ENCODE measurements at regions not wholly inside any gene's neighbourhood (a gene's known extent, or its start where the extent isn't known, plus 50 kb on each side); places are given as distances from the start of the nearest gene placed in this dataset.
A peak's percentile ranks its signal among the peaks of the same experiment; 100 is the strongest.
"Not testable (repeated sequence)": the region's sequence is repeated elsewhere in the genome, so short reads cannot be mapped to it uniquely, and the experiment has no call there.

DNA sequence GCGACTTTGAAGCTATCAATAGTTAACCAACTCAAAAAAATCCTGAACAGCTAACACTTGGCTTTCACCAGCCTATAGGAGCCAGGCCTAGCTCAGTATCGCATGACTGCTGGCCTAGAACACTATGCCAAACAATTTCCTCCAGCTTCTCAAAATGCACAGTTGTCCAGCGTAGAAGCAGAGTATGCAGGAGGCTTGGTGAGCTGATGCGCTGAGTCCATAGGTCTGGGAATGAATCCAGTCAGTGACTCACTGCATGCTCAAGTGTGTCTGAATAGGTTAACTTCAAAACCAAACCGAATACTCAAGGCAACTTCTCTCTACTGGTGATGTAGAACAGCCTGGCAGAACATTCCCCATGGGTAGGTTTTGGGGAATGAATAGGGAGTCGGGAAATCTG lies 201.8 kb upstream of the IRF2BP2 start:
- H3K36me3 Mint-ChIP-seq; H3K4me3 Mint-ChIP-seq; intact Hi-C loops (cut with micrococcal nuclease): not testable (repeated sequence)

GRCh38 chr1:234810726-234811125 lies 200.7 kb upstream of the IRF2BP2 start:
- DNase-seq; H4K20me1 ChIP-seq (ENCODE audit: insufficient read depth, low read length); H2AFZ ChIP-seq (ENCODE audit: insufficient read depth, low read depth, low read length, poor library complexity, severe bottlenecking); H3K27me3 ChIP-seq (ENCODE audit: control insufficient read depth in 2 of 2, insufficient read depth in 2 of 2, low read length in 2 of 2); H3K9me3 ChIP-seq (replicated peaks in 1 of 2; ENCODE audit: control insufficient read depth in 1 of 2, insufficient read depth in 1 of 2, low read length in 2 of 2); intact Hi-C loops (cut with micrococcal nuclease); H3K4me2 ChIP-seq (replicated peaks; ENCODE audit: extremely low read depth, low read length, poor library complexity, severe bottlenecking); H3K27me3 Mint-ChIP-seq (ENCODE audit: low read depth in 3 of 3); H3K4me3 Mint-ChIP-seq; H3K9me3 Mint-ChIP-seq; H3K79me2 ChIP-seq (ENCODE audit: insufficient read depth, low read length); H3K36me3 ChIP-seq (replicated peaks in 1 of 2; ENCODE audit: control insufficient read depth in 1 of 2, insufficient read depth in 2 of 2, low read length in 2 of 2); H3K36me3 Mint-ChIP-seq; H3K9ac ChIP-seq (ENCODE audit: insufficient read depth, low read length, poor library complexity, severe bottlenecking); H3K27ac ChIP-seq (ENCODE audit: low read depth in 1 of 2, low read length in 2 of 2); H3K4me3 ChIP-seq (replicated peaks in 1 of 3; ENCODE audit: low read depth in 2 of 3, low read length in 3 of 3): not testable (repeated sequence)
- peak overlapping the region in 5 of 7 donors; percentile 50 to 86 (median 73) for H3K27ac Mint-ChIP-seq
- no CpG with 5 or more reads among the region's 4 CpGs for WGBS (ENCODE audit: insufficient coverage)
- H3K4me1 ChIP-seq (ENCODE audit: control insufficient read depth in 1 of 2, insufficient read depth in 2 of 2, low read length in 2 of 2), result peaks cover 10 to 24% of the 10 kb centered on the region in 2 donors
- H3K4me1 Mint-ChIP-seq, result peaks cover 19% of the 10 kb centered on the region

More for the DNA sequence above, 201.8 kb upstream of the IRF2BP2 start:
- peaks cover 10 to 24% of the 10 kb centered on the region in 2 donors for H3K4me1 ChIP-seq (ENCODE audit: control insufficient read depth in 1 of 2, insufficient read depth in 2 of 2, low read length in 2 of 2)
- peak overlapping the region in 1 of 7 donors; percentile 65 for H3K27ac Mint-ChIP-seq
- not testable (repeated sequence) for H3K4me2 ChIP-seq (replicated peaks; ENCODE audit: extremely low read depth, low read length, poor library complexity, severe bottlenecking); H4K20me1 ChIP-seq (ENCODE audit: insufficient read depth, low read length); H3K9me3 ChIP-seq (replicated peaks in 1 of 2; ENCODE audit: control insufficient read depth in 1 of 2, insufficient read depth in 1 of 2, low read length in 2 of 2); H3K79me2 ChIP-seq (ENCODE audit: insufficient read depth, low read length); H3K4me3 ChIP-seq (replicated peaks in 1 of 3; ENCODE audit: low read depth in 2 of 3, low read length in 3 of 3); H3K9ac ChIP-seq (ENCODE audit: insufficient read depth, low read length, poor library complexity, severe bottlenecking); H3K27me3 Mint-ChIP-seq (ENCODE audit: low read depth in 3 of 3); H3K36me3 ChIP-seq (replicated peaks in 1 of 2; ENCODE audit: control insufficient read depth in 1 of 2, insufficient read depth in 2 of 2, low read length in 2 of 2); H2AFZ ChIP-seq (ENCODE audit: insufficient read depth, low read depth, low read length, poor library complexity, severe bottlenecking); H3K27me3 ChIP-seq (ENCODE audit: control insufficient read depth in 2 of 2, insufficient read depth in 2 of 2, low read length in 2 of 2); H3K9me3 Mint-ChIP-seq; H3K27ac ChIP-seq (ENCODE audit: low read depth in 1 of 2, low read length in 2 of 2)
- no CpG with 5 or more reads among the region's 6 CpGs for WGBS (ENCODE audit: insufficient coverage)
- H3K4me1 Mint-ChIP-seq, result peaks cover 19% of the 10 kb centered on the region
- peak in 2 of 3 donors; percentile 19 to 36 for DNase-seq

DNA sequence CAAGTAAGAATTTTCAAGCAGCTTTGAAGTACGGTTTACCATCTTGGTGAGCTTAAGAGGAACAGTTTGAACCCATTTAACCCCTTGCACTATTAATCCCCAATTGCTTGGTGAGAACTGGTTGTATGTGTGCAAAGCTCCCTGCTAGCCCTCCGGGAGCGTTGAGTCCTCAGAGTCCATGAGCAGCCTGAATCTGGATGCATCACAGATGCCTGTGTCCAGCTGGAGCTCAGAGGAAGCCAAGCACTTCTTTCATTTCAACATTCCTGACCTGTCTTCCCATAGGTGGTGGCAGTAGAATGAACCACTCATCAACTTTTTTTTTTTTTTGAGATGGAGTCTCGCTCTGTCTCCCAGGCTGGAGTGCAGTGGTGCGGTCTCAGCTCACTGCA lies 199.9 kb upstream of the IRF2BP2 start:
- H3K27ac Mint-ChIP-seq; H3K4me3 ChIP-seq (replicated peaks in 1 of 3; ENCODE audit: low read depth in 2 of 3, low read length in 3 of 3); H3K36me3 Mint-ChIP-seq; H4K20me1 ChIP-seq (ENCODE audit: insufficient read depth, low read length); intact Hi-C loops (cut with micrococcal nuclease); H3K27ac ChIP-seq (ENCODE audit: low read depth in 1 of 2, low read length in 2 of 2); H3K27me3 Mint-ChIP-seq (ENCODE audit: low read depth in 3 of 3); H3K4me3 Mint-ChIP-seq; H3K27me3 ChIP-seq (ENCODE audit: control insufficient read depth in 2 of 2, insufficient read depth in 2 of 2, low read length in 2 of 2); H2AFZ ChIP-seq (ENCODE audit: insufficient read depth, low read depth, low read length, poor library complexity, severe bottlenecking); DNase-seq; H3K36me3 ChIP-seq (replicated peaks in 1 of 2; ENCODE audit: control insufficient read depth in 1 of 2, insufficient read depth in 2 of 2, low read length in 2 of 2); H3K4me2 ChIP-seq (replicated peaks; ENCODE audit: extremely low read depth, low read length, poor library complexity, severe bottlenecking); H3K79me2 ChIP-seq (ENCODE audit: insufficient read depth, low read length); H3K9ac ChIP-seq (ENCODE audit: insufficient read depth, low read length, poor library complexity, severe bottlenecking); H3K9me3 ChIP-seq (replicated peaks in 1 of 2; ENCODE audit: control insufficient read depth in 1 of 2, insufficient read depth in 1 of 2, low read length in 2 of 2); H3K9me3 Mint-ChIP-seq: not testable (repeated sequence)
- WGBS (ENCODE audit: insufficient coverage), result no CpG with 5 or more reads among the region's 5 CpGs
- H3K4me1 ChIP-seq (ENCODE audit: control insufficient read depth in 1 of 2, insufficient read depth in 2 of 2, low read length in 2 of 2), result peaks cover 10 to 24% of the 10 kb centered on the region in 2 donors
- peaks cover 19% of the 10 kb centered on the region for H3K4me1 Mint-ChIP-seq

DNA sequence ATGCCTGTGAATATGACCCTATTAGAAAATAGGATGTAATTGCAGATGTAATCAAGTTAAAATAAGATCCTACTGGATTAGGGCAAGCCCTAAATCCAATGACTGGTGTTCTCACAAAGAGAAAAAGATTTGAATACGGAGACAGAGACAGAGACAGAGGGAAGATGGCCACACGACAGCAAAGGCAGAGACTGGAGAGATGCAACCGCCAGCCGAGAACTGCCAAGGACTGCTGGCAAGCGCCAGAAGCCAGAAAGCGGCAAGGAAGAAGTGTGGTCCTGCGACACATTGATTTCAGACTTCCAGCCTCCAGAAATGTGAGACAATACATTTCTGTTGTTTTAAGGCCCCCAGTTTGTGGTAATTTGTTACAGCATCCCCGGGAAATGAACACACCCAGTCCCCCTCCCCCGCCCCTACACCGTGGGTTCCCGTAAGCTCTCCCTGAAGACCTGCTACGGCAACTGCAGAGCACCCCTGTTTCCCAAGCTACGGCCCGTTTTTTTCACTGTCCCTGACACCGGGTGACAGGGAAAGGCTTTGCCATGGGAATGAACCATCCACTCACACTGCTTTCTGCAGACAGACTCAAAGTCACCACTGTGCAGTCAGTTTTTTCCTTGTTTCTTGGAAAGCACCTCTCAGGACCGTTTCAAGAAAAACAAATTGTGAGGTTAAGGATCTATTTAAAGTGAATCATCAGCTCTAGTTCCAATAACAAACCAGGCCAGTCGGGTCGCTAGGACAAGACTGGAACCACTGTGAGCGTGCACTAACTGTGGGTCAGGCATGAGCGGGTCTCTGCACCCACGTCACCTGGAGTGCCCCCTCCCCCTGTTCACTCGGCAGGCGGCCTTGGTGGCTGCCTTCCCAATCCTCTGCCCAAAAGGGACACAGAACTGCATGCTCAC lies 199.2 kb upstream of the IRF2BP2 start:
- H3K4me2 ChIP-seq (replicated peaks; ENCODE audit: extremely low read depth, low read length, poor library complexity, severe bottlenecking); H3K36me3 Mint-ChIP-seq; H3K27me3 Mint-ChIP-seq (ENCODE audit: low read depth in 3 of 3); H3K9me3 Mint-ChIP-seq; H3K27ac ChIP-seq (ENCODE audit: low read depth in 1 of 2, low read length in 2 of 2); H3K4me3 Mint-ChIP-seq; H3K27me3 ChIP-seq (ENCODE audit: control insufficient read depth in 2 of 2, insufficient read depth in 2 of 2, low read length in 2 of 2); H3K27ac Mint-ChIP-seq; H2AFZ ChIP-seq (ENCODE audit: insufficient read depth, low read depth, low read length, poor library complexity, severe bottlenecking); H3K9ac ChIP-seq (ENCODE audit: insufficient read depth, low read length, poor library complexity, severe bottlenecking); DNase-seq; H3K9me3 ChIP-seq (replicated peaks in 1 of 2; ENCODE audit: control insufficient read depth in 1 of 2, insufficient read depth in 1 of 2, low read length in 2 of 2); H3K36me3 ChIP-seq (replicated peaks in 1 of 2; ENCODE audit: control insufficient read depth in 1 of 2, insufficient read depth in 2 of 2, low read length in 2 of 2); H3K79me2 ChIP-seq (ENCODE audit: insufficient read depth, low read length); H4K20me1 ChIP-seq (ENCODE audit: insufficient read depth, low read length); H3K4me3 ChIP-seq (replicated peaks in 1 of 3; ENCODE audit: low read depth in 2 of 3, low read length in 3 of 3); intact Hi-C loops (cut with micrococcal nuclease): not testable (repeated sequence)
- WGBS (ENCODE audit: insufficient coverage), result 100% methylated on average over 3 of the region's 23 CpGs
- peaks cover 10 to 24% of the 10 kb centered on the region in 2 donors for H3K4me1 ChIP-seq (ENCODE audit: control insufficient read depth in 1 of 2, insufficient read depth in 2 of 2, low read length in 2 of 2)
- H3K4me1 Mint-ChIP-seq, result peaks cover 19% of the 10 kb centered on the region

Measured in CD14-positive monocyte (primary cell).